GM12892 (cell line): ENCODE measurements at regions not wholly inside any gene's neighbourhood (a gene's known extent, or its start where the extent isn't known, plus 50 kb on each side); places are given as distances from the start of the nearest gene placed in this dataset.

Experiments
- POLR2A ChIP-seq: IDR thresholded peaks from 2 replicates; pipeline ENCODE4 v1.6.1; 2011; ENCODE audit warnings: low read depth, low read length, control low read depth
- POLR2AphosphoS5 ChIP-seq: IDR thresholded peaks from 2 replicates; pipeline ENCODE4 v1.6.1; 2011; ENCODE audit warnings: low read depth, low read length, control low read depth
- TAF1 ChIP-seq: IDR thresholded peaks from 2 replicates; pipeline ENCODE4 v1.6.1; 2011; ENCODE audit warnings: low read depth, mild to moderate bottlenecking, control low read depth, low read length, borderline replicate concordance

- TF ChIP-seq TAF1 (no peak), POLR2AphosphoS5 (no peak), POLR2A (no peak)
Observed at GRCh38 chr2:22213237-22213636, 1089.5 kb downstream of the TDRD15 start.
